ENCODE measurements at regions not wholly inside any gene's neighbourhood (a gene's known extent, or its start where the extent isn't known, plus 50 kb on each side); places are given as distances from the start of the nearest gene placed in this dataset.

GRCh38 chr2:221075203-221075602 is 496.9 kb downstream of the EPHA4 start:
- H3K27ac ChIP-seq = no peak overlapping the region
- ATAC-seq = no peak
- H3K36me3 ChIP-seq (replicated peaks in 1 of 2; ENCODE audit: insufficient read depth in 1 of 2, low read depth in 2 of 2) = no peaks in the 10 kb centered on the region
- 10 to 24% methylated on average over 3 of the region's 3 CpGs for WGBS, 2 donors
- no peak for DNase-seq
- TF ChIP-seq POLR2A (IDR thresholded peaks at IDR 0.05) = no peak
- TF ChIP-seq, protein P1, sequence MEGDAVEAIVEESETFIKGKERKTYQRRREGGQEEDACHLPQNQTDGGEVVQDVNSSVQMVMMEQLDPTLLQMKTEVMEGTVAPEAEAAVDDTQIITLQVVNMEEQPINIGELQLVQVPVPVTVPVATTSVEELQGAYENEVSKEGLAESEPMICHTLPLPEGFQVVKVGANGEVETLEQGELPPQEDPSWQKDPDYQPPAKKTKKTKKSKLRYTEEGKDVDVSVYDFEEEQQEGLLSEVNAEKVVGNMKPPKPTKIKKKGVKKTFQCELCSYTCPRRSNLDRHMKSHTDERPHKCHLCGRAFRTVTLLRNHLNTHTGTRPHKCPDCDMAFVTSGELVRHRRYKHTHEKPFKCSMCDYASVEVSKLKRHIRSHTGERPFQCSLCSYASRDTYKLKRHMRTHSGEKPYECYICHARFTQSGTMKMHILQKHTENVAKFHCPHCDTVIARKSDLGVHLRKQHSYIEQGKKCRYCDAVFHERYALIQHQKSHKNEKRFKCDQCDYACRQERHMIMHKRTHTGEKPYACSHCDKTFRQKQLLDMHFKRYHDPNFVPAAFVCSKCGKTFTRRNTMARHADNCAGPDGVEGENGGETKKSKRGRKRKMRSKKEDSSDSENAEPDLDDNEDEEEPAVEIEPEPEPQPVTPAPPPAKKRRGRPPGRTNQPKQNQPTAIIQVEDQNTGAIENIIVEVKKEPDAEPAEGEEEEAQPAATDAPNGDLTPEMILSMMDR (IDR thresholded peaks at IDR 0.05) = no peak
- H3K9me3 ChIP-seq = peaks cover 0 to 8% (median 0%) of the 10 kb centered on the region in 3 donors
- no peaks in the 10 kb centered on the region for H3K27me3 ChIP-seq
- no peaks in the 10 kb centered on the region for H3K4me1 ChIP-seq
- H3K4me3 ChIP-seq = no peak overlapping the region
- intact Hi-C loops (cut with DNase I) = no loop called here

DNA sequence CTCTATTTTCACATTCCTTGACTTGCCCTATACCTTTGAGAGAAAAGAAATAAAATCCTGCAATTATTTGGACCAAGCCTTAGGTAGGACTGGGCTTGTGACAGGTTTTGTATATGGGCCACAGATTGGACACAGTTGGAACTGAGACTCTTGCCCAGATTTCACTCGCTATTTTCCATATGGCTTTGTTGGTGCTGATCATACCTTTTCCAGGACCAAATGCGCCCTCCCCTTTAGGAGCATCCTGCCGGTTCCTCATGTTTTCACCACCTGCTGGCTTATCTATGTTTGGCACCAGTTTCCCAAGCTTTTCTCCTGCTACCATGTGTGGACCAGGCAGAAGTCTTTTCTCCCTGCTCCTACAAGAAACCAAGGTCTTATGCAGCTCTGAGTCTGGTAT is 494.9 kb downstream of the EPHA4 start:
- TF ChIP-seq POLR2A (IDR thresholded peaks at IDR 0.05) = no peak
- TF ChIP-seq, protein P1 (IDR thresholded peaks at IDR 0.05) = no peak
- Histone ChIP-seq H3K4me3 (no peak overlapping the region), H3K9me3 (no peaks in the 10 kb centered on the region), H3K27me3 (no peaks in the 10 kb centered on the region), H3K36me3 (replicated peaks in 1 of 2; ENCODE audit: insufficient read depth in 1 of 2, low read depth in 2 of 2) (no peaks in the 10 kb centered on the region), H3K27ac (no peak overlapping the region), H3K4me1 (no peaks in the 10 kb centered on the region)
- ATAC-seq (no peak), DNase-seq (no peak)
- intact Hi-C loops (cut with DNase I) = no loop called here
- 71 to 91% methylated on average over 3 of the region's 3 CpGs for WGBS, 2 donors

- no peaks in the 10 kb centered on the region for H3K9me3 ChIP-seq
- no peaks in the 10 kb centered on the region for H3K4me1 ChIP-seq
- H3K27ac ChIP-seq = no peak overlapping the region
- 67 to 76% methylated on average over 3 of the region's 3 CpGs for WGBS, 2 donors
- intact Hi-C loops (cut with DNase I) = no loop called here
- TF ChIP-seq POLR2A (IDR thresholded peaks at IDR 0.05) = no peak
- TF ChIP-seq, protein P1 (IDR thresholded peaks at IDR 0.05) = no peak
- no peaks in the 10 kb centered on the region for H3K27me3 ChIP-seq
- DNase-seq (no peak), ATAC-seq (no peak)
- H3K36me3 ChIP-seq (replicated peaks in 1 of 2; ENCODE audit: insufficient read depth in 1 of 2, low read depth in 2 of 2) = no peaks in the 10 kb centered on the region
- H3K4me3 ChIP-seq = no peak overlapping the region
These were observed 494.3 kb downstream of the EPHA4 start for GRCh38 chr2:221077799-221078198.

- Histone ChIP-seq H3K27me3 (no peaks in the 10 kb centered on the region), H3K4me3 (no peak overlapping the region), H3K27ac (no peak overlapping the region), H3K9me3 (no peaks in the 10 kb centered on the region), H3K4me1 (no peaks in the 10 kb centered on the region), H3K36me3 (replicated peaks in 1 of 2; ENCODE audit: insufficient read depth in 1 of 2, low read depth in 2 of 2) (no peaks in the 10 kb centered on the region)
- TF ChIP-seq, protein P1 (IDR thresholded peaks at IDR 0.05) = no peak
- no peak for TF ChIP-seq POLR2A (IDR thresholded peaks at IDR 0.05)
- intact Hi-C loops (cut with DNase I) = no loop called here
- DNase-seq (no peak), ATAC-seq (no peak)
- 75 to 80% methylated on average over 1 of the region's 1 CpG for WGBS, 2 donors
These were observed 486.7 kb downstream of the EPHA4 start for GRCh38 chr2:221085341-221085900.

DNA sequence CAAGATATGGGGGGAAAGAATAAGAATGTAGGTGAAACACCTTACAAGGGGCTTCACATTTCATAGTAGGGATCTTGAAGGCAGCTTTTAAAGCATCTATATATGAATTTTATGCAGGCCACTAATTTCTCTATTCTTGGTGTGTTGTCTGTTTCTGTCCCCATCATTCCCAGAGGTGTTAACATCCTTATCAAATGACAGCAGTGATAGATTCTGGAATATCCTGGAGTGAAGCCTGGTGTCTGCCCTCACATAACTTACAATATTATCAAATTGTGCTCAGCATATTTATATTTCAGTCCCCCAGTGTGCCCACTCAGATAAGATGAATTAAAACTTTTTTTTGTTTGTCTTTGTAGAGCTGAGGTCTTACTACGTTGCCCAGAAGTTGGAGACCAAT is 486.2 kb downstream of the EPHA4 start:
- 54 to 65% methylated on average over 1 of the region's 1 CpG for WGBS, 2 donors
- no peak for TF ChIP-seq POLR2A (IDR thresholded peaks at IDR 0.05)
- TF ChIP-seq, protein P1 (IDR thresholded peaks at IDR 0.05) = no peak
- DNase-seq = no peak
- ATAC-seq = no peak
- Histone ChIP-seq H3K36me3 (replicated peaks in 1 of 2; ENCODE audit: insufficient read depth in 1 of 2, low read depth in 2 of 2) (no peaks in the 10 kb centered on the region), H3K27me3 (no peaks in the 10 kb centered on the region), H3K4me1 (no peaks in the 10 kb centered on the region), H3K27ac (no peak overlapping the region), H3K9me3 (no peaks in the 10 kb centered on the region), H3K4me3 (no peak overlapping the region)
- intact Hi-C loops (cut with DNase I) = no loop called here

Measured in body of pancreas (tissue), 4 donors.